Caco-2 (cell line): ENCODE measurements at regions not wholly inside any gene's neighbourhood (a gene's known extent, or its start where the extent isn't known, plus 50 kb on each side); places are given as distances from the start of the nearest gene placed in this dataset.

Experiments
- BruUV-seq: library from RNA; stranded (reverse); fragments of 400-500 nt; replicated peaks from 2 replicates; lab custom pipeline; 2021; lab: Mats Ljungman, UMichigan
- CTCF ChIA-PET: fragments of 300-600 bp; sonication (Branson Sonifier 250); formaldehyde crosslinking; loops from one replicate; lab custom pipeline; 2022; ENCODE audit warnings: antibody characterized with exemption; lab: Charles Lee
- POLR2A ChIA-PET: fragments of 300-600 bp; sonication (Branson Sonifier 250); formaldehyde crosslinking; loops from one replicate; lab custom pipeline; 2022; ENCODE audit warnings: antibody characterized with exemption; lab: Charles Lee
- DNase-seq, 2 experiments: peaks; one replicate each; pipeline versions ENCODE4 v3.0.0 to v3.0.0-alpha.2; 2020 to 2022
- H3K27me3 ChIP-seq: replicated peaks from 2 replicates; pipeline ENCODE4 v1.6.0; 2011; ENCODE audit warnings: low read length; ENCODE audit not compliant: control insufficient read depth, insufficient read depth
- H3K36me3 ChIP-seq: 2 replicates; pipeline ENCODE4 v1.5.1; 2011; ENCODE audit warnings: low read length; ENCODE audit not compliant: control insufficient read depth, insufficient read depth
- H3K4me1 ChIP-seq: fragments of 250-450 bp; sonication (Bioruptor Pico); 2 replicates; pipeline ENCODE4 v1.5.1; 2020; ENCODE audit warnings: mild to moderate bottlenecking
- H3K4me3 ChIP-seq: 2 replicates; pipeline ENCODE4 v1.5.1; 2011; ENCODE audit warnings: low read depth, mild to moderate bottlenecking, control low read depth, low read length
- H3K9me3 ChIP-seq: fragments of 250-450 bp; sonication (Bioruptor Pico); 2 replicates; pipeline ENCODE4 v1.5.1; 2020; ENCODE audit warnings: mild to moderate bottlenecking, moderate library complexity
- H3K27ac Mint-ChIP-seq: one replicate; pipeline ENCODE4 v1.8.0; 2022; ENCODE audit warnings: mixed read lengths; ENCODE audit not compliant: unreplicated experiment
- H3K27me3 Mint-ChIP-seq: one replicate; pipeline ENCODE4 v1.8.0; 2022; ENCODE audit warnings: mixed read lengths; ENCODE audit not compliant: insufficient read depth, unreplicated experiment
- H3K36me3 Mint-ChIP-seq: one replicate; pipeline ENCODE4 v1.8.0; 2022; ENCODE audit warnings: mild to moderate bottlenecking, mixed read lengths; ENCODE audit not compliant: insufficient read depth, unreplicated experiment
- H3K4me1 Mint-ChIP-seq: one replicate; pipeline ENCODE4 v1.8.0; 2022; ENCODE audit warnings: low read depth, mixed read lengths; ENCODE audit not compliant: unreplicated experiment
- H3K4me3 Mint-ChIP-seq: one replicate; pipeline ENCODE4 v1.8.0; 2022; ENCODE audit warnings: mild to moderate bottlenecking, moderate library complexity, mixed read lengths; ENCODE audit not compliant: unreplicated experiment
- H3K9me3 Mint-ChIP-seq: one replicate; pipeline ENCODE4 v1.8.0; 2022; ENCODE audit warnings: mixed read lengths; ENCODE audit not compliant: unreplicated experiment
- intact Hi-C: fragments of 100-400 bp; cut with micrococcal nuclease; formaldehyde crosslinking; loops from one replicate; pipeline ENCODE4 v1.10.0; 2022; ENCODE audit not compliant: unreplicated experiment
- TF ChIP-seq, protein P1 (sequence below), 2 experiments: fragments of 200-600 bp in 1 of 2; IDR thresholded peaks; 1 replicate in 1 of 2; 2 replicates in 1 of 2; pipeline versions ENCODE4 v1.5.1 to v1.8.0; 2011 to 2022; ENCODE audit warnings: antibody characterized with exemption in 1 of 2, control low read depth in 1 of 2, inconsistent platforms in 1 of 2, low read depth in 1 of 2, low read length in 1 of 2, mild to moderate bottlenecking in 1 of 2, moderate library complexity in 1 of 2; ENCODE audit not compliant: insufficient read depth in 1 of 2, severe bottlenecking in 1 of 2, unreplicated experiment in 1 of 2

DNA sequence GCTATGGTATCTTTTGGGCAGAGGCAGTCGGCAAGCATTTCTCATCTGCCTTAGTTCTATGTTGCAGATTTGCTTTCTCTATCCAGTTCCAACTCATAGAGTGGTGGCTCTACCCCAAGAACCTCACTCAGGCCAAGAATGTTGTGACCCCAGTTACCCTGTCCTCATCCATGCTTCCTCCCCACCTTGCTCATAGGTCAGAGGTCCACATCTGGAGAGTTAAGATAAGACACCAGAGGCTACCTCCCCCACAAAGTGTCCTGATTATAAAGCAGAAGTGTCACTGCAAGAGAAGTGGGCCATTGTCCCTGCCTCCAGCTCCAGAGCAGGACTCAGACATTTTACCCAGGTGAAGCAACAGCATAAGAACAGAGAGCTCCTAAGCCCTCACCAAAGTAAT, 276.8 kb upstream of the CHST9 start:
- no peaks in the 10 kb centered on the region for H3K4me1 Mint-ChIP-seq
- BruUV-seq, result no TSS peak
- intact Hi-C loops, result no loop called here
- H3K4me1 ChIP-seq, result no peaks in the 10 kb centered on the region
- H3K9me3 Mint-ChIP-seq, result no peaks in the 10 kb centered on the region
- no peaks in the 10 kb centered on the region for H3K36me3 Mint-ChIP-seq
- no peaks in the 10 kb centered on the region for H3K27me3 ChIP-seq
- no peak overlapping the region for H3K4me3 ChIP-seq
- no peak overlapping the region for H3K4me3 Mint-ChIP-seq
- DNase-seq, result no peak
- H3K9me3 ChIP-seq, result no peaks in the 10 kb centered on the region
- CTCF ChIA-PET, result no interaction called here
- H3K27ac Mint-ChIP-seq, result no peak overlapping the region
- no peaks in the 10 kb centered on the region for H3K27me3 Mint-ChIP-seq
- TF ChIP-seq, protein P1, sequence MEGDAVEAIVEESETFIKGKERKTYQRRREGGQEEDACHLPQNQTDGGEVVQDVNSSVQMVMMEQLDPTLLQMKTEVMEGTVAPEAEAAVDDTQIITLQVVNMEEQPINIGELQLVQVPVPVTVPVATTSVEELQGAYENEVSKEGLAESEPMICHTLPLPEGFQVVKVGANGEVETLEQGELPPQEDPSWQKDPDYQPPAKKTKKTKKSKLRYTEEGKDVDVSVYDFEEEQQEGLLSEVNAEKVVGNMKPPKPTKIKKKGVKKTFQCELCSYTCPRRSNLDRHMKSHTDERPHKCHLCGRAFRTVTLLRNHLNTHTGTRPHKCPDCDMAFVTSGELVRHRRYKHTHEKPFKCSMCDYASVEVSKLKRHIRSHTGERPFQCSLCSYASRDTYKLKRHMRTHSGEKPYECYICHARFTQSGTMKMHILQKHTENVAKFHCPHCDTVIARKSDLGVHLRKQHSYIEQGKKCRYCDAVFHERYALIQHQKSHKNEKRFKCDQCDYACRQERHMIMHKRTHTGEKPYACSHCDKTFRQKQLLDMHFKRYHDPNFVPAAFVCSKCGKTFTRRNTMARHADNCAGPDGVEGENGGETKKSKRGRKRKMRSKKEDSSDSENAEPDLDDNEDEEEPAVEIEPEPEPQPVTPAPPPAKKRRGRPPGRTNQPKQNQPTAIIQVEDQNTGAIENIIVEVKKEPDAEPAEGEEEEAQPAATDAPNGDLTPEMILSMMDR (IDR thresholded peaks at IDR 0.05; ENCODE audit: insufficient read depth in 1 of 2, low read depth in 1 of 2, low read length in 1 of 2, severe bottlenecking in 1 of 2, unreplicated experiment in 1 of 2), result no peak
- POLR2A ChIA-PET, result no interaction called here
- H3K36me3 ChIP-seq, result no peaks in the 10 kb centered on the region

DNA sequence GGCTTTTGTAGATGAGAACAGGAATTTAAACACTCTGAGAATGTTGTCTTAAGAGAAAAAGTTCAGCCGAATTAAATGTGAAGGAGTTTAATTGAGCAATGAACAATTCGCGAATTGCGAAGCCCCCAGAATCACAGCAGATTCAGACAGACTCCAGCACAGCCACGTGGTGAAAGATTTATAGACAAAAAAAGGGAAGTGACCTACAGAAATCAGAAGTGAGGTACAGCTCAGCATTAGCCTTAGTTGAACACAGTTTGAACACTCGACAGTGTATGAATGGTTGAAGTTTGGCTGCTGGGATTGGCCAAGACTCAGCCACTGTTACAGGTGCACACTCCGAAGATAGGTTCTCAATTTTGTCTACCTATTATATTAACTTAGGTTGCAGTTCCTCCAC, 264.0 kb upstream of the CHST9 start:
- Mint-ChIP-seq H3K4me1 (no peaks in the 10 kb centered on the region), H3K27me3 (no peaks in the 10 kb centered on the region), H3K4me3 (no peak overlapping the region), H3K27ac (no peak overlapping the region), H3K9me3 (no peaks in the 10 kb centered on the region), H3K36me3 (no peaks in the 10 kb centered on the region)
- no peaks in the 10 kb centered on the region for H3K9me3 ChIP-seq
- intact Hi-C loops, result no loop called here
- no peaks in the 10 kb centered on the region for H3K36me3 ChIP-seq
- CTCF ChIA-PET, result interaction anchor here (0.6 kb wide), 1 partner anchor 770 kb away, joined by 3 read pairs; no protein-coding TSS in a partner anchor
- no peak overlapping the region for H3K4me3 ChIP-seq
- DNase-seq, result no peak
- POLR2A ChIA-PET, result no interaction called here
- no peaks in the 10 kb centered on the region for H3K4me1 ChIP-seq
- H3K27me3 ChIP-seq, result no peaks in the 10 kb centered on the region
- TF ChIP-seq, protein P1 (IDR thresholded peaks at IDR 0.05; ENCODE audit: insufficient read depth in 1 of 2, low read depth in 1 of 2, low read length in 1 of 2, severe bottlenecking in 1 of 2, unreplicated experiment in 1 of 2), result no peak
- no TSS peak for BruUV-seq

DNA sequence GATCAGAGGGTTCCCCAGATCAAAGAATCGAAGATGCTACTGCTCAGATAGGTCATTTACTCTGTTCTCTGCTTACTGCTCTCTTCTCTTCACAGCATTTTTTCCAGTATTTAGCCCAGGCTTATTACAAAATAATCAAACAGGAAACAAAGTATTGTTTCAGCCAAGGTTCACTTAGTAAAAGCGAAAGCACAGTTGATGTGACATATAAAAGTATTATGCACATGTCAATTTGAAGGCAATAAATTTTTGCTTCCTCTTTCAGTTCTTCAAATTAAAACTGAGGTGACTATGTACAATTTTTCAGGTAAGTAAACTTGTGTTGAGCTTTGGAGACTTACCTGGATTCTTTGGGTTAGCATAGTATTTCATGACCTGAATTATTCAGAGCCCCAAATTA, 262.8 kb upstream of the CHST9 start:
- no peaks in the 10 kb centered on the region for H3K9me3 Mint-ChIP-seq
- CTCF ChIA-PET, result no interaction called here
- no peak for DNase-seq

More for the DNA sequence above, 262.8 kb upstream of the CHST9 start:
- H3K27ac Mint-ChIP-seq, result no peak overlapping the region
- no peaks in the 10 kb centered on the region for H3K36me3 Mint-ChIP-seq
- Histone ChIP-seq H3K4me3 (no peak overlapping the region), H3K36me3 (no peaks in the 10 kb centered on the region), H3K4me1 (no peaks in the 10 kb centered on the region), H3K9me3 (no peaks in the 10 kb centered on the region), H3K27me3 (no peaks in the 10 kb centered on the region)
- no peak overlapping the region for H3K4me3 Mint-ChIP-seq
- POLR2A ChIA-PET, result interaction anchor here (0.6 kb wide), 1 partner anchor 1005 kb away, joined by 4 read pairs; no protein-coding TSS in a partner anchor
- no peaks in the 10 kb centered on the region for H3K4me1 Mint-ChIP-seq
- intact Hi-C loops, result no loop called here
- no peaks in the 10 kb centered on the region for H3K27me3 Mint-ChIP-seq
- TF ChIP-seq, protein P1 (IDR thresholded peaks at IDR 0.05; ENCODE audit: insufficient read depth in 1 of 2, low read depth in 1 of 2, low read length in 1 of 2, severe bottlenecking in 1 of 2, unreplicated experiment in 1 of 2), result no peak
- no TSS peak for BruUV-seq
